HG03135 (cell line): ENCODE measurements at regions not wholly inside any gene's neighbourhood (a gene's known extent, or its start where the extent isn't known, plus 50 kb on each side); places are given as distances from the start of the nearest gene placed in this dataset.

Source experiments
- ATAC-seq: cut with Tn5 transposase; IDR thresholded peaks from one replicate; pipeline ENCODE4 v1.9.1; 2021; ENCODE audit warnings: mild to moderate bottlenecking, moderate library complexity; ENCODE audit not compliant: unreplicated experiment

DNA sequence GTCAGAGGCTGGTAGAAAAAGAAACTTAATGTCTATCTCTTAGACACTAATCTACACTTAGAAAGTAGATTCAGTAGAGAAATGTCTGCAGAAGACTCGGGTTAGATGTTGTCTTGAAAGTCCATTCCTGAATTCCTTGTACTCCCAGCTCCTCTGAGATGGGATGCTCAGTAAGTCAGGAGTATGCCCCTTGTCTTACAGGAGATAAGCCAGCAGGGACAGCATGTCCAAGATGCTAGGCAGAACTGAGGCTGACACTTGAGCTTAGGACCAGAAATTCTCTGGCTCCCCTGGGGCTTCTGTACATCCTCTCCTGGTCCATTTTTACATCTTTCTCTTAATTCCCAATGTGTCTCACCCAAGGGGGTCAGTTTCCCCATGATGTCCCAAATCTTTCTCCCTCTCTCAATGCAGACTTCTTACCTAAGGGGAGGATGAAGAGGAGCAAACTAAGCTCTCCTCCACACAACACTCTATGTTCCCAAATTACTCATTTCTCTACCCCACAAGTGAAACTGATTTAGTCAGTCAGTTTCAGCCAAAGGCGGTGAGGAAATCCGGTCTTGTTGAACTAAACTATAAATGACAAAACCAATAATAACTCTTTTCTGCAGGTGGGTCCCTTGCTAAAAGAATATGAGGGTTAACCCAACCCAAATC, 558.2 kb upstream of the DIPK2B start:
- ATAC-seq = peak; percentile 78

DNA sequence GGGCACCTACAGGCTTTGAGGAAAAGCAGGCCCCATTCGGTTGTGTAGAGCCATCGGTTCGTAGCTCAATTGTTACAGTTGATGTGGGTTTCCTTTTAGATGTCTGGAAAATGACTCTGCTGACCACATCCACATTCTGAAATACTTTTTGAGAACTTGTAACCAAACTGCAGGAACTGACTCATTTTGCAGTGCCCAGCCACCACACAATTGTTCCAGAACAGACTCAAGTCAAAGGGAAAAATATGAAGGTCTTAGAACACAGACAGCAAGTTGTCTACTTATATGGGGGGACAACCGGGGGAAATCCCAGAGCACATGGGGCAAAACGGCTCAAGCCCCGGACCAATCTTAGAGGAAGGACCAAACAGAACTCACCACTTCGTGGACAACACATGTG, 557.6 kb upstream of the DIPK2B start:
- ATAC-seq = no peak

DNA sequence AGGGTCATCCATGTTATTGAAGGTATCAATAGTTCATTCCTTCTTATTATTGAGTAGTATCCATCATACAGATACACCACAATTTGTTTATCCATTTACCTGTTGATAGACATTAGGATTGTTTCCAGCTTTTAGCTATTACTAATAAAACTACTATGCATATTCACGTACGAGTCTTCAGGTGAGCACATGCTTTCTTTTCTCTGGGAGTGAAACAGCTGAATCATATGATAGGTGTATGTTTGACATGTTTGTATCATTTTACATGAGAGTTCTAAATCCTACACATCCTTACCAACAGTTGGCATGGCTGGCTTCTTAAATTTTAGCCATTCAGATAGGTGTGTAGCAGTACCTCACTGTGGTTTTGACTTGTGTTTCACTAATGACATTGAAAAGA, 556.6 kb upstream of the DIPK2B start:
- ATAC-seq = no peak

DNA sequence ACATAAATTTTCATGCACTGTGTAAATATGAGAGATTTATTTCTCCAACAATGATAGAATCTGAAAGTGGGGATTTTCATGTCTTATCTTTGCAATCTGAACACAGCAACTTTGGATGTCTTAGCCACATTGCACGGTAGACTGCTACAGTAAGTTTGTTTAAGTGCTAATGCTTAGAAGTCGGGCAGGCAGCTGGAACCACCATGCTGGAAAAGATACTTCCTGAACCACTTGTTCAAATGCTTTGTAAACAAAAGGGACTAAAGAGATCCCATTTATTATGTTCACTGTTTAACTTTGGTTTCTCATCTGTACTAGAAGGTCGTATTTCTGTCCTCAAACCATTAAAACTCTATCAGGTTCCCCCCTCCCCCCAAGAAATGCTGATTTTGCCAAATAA, 555.9 kb upstream of the DIPK2B start:
- no peak for ATAC-seq

DNA sequence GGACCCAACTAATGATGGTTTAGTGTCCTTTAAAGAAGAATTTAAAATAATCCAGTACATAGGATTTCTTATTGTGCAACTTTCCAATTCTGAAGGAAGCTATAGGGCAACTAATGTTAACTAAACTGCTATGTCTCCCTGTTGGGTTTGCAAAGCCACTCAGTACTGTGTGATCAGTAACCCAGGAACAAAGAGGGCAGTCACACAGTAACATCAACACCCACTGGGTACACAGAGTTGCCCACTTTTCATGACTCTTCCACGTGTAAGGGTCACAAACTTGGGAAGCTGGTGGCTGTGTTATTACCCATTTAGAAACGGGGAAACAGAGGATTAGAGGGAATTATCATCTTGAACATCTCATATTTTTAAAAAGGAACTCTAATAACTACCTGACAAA, 555.0 kb upstream of the DIPK2B start:
- no peak for ATAC-seq

DNA sequence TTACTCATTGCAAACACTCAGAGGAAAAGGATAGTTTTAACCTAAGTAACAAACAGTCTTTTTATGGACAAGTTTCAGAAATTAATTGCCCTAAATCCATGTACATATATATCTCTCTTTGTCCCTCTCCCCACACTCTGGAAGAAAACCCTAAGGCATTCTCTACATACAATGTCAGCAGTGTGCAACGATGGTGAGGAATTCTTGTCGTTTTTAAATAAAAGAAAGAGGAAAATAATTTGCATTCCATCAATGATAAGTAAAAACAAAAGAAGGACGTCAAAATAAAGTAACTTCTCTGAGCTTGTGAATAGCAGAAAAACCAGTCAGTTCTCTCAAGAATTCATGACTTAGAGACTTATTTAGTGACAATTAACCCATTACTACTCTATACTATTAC, 550.5 kb upstream of the DIPK2B start:
- no peak for ATAC-seq

DNA sequence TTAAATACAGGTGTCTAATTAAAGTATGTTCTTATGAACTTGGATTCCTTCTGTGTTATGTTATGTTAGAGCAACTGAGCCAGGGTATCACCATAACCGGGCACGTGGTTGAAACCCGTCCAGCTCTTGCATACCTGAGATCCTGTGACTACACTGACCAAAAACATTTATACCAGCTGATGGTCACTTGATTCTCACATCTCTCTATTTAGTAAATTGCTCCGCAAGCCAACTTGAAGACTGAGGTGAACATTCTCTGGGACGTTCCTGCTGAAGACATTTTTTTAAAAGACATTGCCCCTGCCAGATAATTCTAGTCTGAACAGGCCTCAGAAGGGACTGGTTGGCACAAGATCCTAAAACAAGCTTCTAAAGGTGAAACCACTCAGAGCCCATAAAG, 550.0 kb upstream of the DIPK2B start:
- ATAC-seq = no peak

DNA sequence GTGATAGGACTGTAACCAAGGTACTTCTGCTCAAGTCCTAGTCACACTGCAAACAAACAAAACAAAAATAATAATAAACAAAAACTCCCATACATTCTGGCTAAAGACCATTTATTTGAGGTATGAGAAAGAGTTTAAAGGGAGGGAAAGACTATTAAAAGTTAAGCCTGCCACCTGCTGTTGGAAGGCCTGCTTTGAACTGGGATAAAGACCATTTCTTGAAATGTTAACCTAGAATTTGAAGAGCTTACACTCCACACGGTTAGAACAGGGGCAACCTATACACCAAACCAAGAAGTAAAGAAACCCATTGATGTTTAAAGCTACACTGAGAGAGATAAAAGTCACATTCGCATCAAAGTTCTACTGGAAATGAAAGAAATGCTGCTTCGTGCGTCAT, 548.7 kb upstream of the DIPK2B start:
- ATAC-seq = no peak

DNA sequence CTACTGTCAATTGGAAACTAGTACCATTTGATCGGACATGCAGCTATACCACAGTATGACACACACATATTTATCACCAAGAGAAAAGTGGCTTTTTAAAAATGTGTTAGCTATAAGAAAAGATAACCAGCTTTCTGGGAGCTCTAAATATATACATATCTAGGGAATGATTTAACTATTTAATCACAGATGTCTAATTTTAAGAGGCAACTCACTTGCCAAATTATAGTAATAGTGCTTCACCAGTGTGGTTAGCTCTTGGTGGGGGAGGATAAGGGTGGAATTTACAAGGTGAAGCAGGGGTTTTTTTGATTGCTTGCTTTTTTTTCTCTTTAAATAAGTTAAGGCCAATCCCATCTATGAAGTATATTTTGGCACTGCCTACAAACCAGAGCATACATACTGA, 547.7 kb upstream of the DIPK2B start:
- no peak for ATAC-seq

DNA sequence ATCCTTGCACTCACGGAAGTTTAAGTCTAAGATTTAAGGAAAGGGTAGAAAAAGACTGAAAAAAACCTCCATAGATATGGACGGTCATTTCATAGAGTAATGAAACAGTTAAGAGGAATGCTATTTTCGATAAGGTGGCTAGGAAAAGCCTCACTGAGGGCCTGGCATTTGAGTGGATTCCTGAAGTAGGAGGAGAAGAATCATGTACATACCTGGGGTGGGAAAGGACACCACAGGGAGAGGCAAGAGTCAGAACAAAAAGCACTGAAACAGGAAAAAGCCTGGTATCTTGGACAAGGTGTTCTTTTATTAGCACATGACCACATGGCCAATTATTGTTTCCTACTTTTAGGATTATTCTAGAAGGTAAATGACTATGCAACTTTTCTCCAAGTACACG, 547.2 kb upstream of the DIPK2B start:
- ATAC-seq = no peak

DNA sequence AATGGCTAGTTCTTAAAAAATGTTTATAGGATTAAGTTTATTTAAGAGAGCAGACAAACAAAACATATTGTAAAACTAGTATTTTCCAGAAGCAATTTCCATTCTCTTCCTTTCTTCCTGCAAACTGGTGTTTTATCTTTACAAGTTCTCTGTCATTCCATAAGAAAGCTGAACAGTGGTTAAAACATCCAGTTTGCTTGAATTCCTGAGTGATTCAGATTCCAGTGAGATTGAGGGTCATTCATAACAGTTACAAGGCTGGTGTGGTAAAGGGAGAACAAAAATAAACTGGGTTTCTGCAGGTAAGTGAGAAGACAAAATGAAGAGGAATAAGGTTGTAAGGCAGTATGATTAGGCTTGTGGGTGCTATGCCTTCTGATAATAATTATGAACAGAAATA, 544.8 kb upstream of the DIPK2B start:
- ATAC-seq = no peak

DNA sequence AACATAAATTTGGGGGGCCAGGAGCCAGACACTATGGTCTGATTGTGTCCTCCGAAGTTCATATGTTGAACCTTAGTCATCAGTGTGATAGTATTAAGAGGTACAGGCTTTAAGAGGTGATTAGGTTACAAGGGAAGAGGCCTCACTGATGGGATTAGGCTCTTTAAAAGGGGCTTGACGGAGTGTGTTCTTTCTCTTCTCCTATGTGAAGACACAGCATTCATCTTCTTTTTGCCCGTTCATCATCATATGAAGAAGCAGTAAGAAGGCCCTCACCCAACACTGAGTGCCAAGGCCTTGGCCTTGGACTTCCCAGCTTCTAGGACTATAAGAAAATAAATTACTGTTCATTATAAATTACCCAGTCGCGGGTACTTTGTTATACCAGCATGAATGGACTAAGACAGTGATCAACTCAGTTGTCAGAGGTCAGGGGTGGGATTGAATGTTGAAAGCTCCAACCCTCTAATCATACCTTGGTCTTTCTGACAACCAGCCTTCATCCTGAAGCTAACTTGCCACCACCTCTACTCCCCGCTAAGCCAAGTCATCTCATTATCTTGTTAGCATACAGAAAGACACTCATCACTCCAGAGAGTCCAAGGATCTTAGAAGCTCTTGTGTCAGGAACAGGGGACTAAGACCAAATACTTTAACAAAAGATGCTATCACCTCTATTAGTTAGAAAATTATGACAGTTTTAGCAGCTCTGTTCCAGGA, 543.4 kb upstream of the DIPK2B start:
- ATAC-seq = no peak

DNA sequence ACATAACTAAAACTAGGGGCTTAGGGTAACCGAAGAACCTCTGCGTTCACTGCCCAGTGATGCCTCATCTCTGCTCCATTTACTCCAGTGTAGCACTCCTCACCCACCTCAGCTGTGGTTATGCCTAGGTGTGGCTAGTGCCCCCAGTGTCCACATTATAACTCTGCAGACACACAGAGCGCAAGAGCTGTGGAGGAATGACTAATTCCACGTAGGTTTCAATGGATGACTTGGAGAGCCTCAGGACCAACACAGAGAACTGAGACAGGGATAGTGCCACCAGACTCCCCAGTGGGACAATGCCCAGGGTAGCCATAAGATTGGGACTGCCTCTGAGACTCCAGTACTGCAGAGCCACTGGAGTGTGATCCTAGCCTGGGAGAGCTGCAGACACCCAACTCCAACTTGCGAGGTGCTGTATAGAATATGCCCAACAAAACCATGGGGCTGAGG, 542.4 kb upstream of the DIPK2B start:
- ATAC-seq = no peak

DNA sequence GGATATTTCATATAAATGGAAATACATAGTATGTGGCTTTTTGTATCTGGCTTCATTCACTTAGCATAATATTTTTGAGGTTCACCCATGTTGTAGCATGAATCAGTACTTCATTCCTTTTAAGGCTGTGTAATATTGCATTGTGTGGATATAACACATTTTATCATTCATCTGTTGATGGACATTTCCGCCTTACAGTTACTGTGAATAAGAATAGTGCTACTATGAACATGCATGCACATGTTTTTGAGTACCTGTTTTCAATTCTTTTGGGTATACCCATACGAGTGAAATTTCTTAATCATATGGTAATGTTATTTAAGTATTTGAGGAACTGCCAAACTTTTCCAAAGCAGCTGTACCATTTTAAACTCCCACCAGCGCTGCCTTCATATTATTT, 539.6 kb upstream of the DIPK2B start:
- no peak for ATAC-seq

DNA sequence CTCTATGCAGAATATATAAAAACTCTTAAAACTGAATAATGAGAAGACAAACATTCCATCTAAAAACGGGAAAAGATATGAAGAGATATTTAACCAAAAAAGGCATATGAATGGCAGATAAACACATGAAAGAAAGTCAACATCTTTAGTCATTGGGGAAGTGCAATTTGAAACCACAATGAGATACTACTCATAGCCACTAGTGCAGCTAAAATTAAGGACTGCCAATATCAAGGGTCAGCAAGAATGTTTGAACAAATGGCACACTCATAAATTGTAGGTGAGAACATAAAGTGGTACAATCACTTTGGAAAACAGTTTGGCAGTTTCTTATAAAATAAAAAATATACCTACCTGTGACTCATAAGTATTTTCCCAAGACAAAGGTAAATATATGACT, 534.9 kb upstream of the DIPK2B start:
- no peak for ATAC-seq

DNA sequence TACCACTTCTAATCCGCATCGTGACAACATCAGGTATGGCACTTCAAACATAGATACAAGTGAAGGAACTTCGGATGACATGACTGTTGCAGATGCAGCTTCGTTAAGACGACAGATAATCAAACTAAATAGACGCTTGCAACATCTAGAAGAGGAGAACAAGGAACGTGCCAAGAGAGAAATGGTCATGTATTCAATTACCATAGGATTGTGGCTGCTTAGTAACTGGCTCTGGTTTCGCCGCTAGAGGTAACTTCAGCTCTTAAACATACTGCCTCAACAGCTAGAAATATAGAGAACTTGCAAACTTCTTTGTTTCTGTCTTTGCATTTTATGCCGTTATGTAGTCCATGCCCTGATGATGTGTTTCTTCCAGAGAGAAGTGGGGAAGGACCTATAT, 530.8 kb upstream of the DIPK2B start:
- no peak for ATAC-seq

DNA sequence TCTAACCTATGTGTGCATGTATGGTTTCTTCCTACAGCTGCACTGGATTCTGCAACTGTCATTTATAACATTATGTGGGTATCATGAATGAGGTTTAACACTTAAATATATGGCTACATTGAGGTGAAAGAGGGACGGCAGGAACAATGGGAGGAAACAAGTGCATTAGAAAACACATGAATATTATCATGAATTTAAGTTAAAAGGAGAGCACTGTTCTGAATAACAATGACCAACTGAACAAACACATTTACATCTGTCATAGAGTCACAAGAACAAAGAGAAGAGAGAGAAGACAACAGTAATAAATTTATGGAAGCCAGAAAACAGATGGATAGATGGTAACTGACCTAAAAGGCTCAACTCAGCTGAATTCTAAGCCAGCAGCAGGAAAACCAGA, 527.1 kb upstream of the DIPK2B start:
- ATAC-seq = no peak

DNA sequence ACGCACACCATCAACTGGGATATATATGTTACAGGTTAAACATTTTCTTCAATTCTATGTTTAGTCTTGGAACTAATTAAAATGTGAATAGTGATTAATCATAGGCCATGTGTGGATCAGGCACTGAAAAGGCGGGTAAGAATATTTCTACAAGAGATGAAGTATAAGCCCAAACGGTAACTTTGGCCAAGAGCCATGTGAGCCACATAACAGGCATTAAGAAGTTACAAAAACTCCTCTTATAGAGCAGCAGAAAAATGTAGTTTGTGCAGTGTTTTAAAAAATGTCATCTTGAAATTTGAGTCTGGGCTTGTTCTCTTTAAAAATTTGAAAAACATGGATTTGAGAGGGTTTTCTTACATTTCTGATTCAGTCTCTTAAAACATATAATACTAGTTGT, 521.8 kb upstream of the DIPK2B start:
- no peak for ATAC-seq

DNA sequence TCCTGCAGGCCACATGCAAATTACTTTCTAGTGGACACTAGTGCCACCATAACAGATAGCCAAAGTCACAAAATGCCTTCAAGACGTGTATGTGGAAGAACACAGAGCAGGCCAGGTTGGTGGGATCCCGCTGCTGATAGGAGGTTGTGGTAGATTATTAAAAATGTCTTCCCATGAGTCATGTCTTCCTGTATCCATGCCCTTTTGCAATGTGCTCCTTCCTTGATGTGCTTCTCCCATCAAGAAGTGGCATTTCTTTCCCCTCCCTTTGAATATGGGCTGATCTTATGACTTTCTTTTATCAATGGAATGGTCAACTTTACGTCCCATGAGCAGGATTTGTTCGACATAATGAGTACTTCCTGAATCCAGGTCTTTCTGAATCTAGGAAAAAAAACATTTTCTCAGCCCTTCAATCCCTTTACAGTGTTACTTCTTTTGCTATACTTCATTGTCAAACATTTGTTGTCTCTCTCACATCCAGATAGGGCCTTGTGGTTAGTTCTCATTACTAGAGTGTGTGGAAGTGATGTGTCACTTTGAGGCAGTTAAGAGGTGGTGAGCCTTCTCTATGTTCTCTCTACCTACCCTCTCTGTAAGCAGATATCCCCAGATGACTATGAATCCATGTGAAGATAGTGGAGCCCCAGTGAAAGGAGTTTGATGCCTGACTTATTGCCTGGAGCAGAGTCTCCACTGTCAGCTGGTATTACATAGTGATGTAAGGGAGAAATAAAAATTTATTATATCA, 519.2 kb upstream of the DIPK2B start:
- ATAC-seq = no peak

DNA sequence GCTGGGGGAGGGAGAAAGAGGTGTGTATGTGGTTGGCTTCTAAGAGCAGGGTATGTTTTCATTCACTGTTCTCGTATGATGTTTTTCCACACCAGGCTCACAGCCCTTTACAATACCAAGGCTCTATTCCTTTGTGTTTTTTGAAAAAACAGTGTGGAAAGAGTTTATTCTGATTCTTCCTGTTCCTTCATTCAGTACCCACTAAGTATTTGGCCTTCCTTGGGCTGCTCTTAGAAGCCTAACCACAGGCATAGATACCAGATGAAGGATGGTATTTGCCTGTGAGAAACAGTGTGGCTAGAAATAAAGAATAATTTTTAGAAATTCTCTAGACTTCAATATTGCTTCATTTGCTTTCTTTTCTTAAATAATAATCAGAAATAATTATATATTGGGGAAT, 518.0 kb upstream of the DIPK2B start:
- ATAC-seq = no peak

DNA sequence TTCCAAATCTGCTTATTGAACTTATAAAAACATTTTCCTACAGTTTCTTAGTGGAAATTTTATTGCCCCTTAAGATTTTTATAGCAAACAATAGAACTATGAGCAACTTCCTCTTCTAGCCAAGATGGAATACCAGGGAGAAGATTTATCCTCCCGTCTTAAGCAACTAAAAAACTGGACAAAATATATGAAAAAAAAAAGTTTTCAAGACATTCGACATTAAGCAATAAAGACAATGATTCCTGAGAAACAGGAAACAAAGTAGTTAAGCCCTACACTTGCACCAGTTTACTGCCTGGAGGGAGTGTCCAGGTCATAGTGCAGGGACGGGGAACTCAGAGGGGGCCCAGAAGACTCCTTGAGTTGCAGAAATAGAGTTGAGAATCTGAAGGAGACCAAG, 516.1 kb upstream of the DIPK2B start:
- no peak for ATAC-seq

DNA sequence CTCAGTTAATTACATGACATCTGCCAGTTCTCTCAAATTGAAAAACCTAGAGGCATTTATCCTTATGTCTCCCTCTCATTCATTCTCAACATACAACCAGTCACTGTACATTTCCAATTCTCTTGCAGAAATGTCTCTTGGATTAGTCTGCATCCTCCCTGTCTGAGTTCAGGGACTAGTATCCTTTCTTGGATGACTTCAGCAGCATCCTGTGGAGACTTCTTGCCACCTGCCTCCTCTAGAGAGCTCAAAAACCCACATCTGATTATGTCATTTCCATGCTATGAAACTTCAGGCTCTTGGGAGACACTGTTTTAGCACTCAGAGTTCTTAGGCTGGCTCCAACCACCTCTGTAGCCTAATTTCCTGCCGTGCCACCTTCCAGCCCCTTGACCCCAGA, 515.1 kb upstream of the DIPK2B start:
- ATAC-seq = no peak
